Muscle of arm (tissue), 1 donor: ENCODE measurements at regions not wholly inside any gene's neighbourhood (a gene's known extent, or its start where the extent isn't known, plus 50 kb on each side); places are given as distances from the start of the nearest gene placed in this dataset.
"Not testable (repeated sequence)": the region's sequence is repeated elsewhere in the genome, so short reads cannot be mapped to it uniquely, and the experiment has no call there.

ENCODE experiments used
- DNase-seq: peaks from one replicate; pipeline ENCODE4 v3.0.0-alpha.2; 2013

DNA sequence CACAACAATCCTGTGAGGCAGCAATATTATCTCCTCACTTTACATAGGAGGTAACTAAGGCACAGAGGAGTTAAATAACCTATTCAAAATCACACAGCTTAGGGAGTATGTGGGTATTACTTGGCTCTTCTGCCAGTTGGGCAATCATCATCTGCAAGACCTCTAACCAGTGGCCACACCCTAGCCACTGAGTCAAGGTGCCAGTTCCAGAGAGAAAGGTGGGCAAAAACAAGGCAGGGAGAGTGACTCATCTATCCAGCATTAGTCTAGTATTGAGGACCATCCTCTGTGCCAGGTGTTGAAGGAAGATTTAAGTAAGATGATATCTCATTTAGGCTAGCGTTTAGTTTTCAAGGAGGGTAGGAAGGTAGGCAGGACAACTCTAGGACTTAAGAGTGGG, 113.9 kb upstream of the EOLA2 start:
- DNase-seq, result no peak

DNA sequence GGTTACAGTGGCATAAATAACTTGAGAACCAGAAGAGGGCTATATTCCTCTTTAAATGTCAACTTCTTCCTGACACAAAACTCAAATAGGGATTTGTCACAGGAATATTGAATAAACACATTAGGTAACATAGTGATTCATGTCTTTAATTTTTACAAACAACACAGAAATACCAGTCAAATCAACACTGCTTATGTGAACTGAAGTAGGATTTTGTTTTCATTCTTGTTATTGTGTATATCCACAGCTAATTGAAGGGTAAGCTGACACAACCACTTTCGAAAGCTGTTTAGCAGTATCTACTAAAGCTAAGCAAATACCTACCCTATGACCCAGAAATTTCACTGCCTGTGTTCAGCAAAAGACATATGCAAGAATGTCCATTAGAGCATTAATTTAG, 120.4 kb upstream of the EOLA2 start:
- no peak for DNase-seq

DNA sequence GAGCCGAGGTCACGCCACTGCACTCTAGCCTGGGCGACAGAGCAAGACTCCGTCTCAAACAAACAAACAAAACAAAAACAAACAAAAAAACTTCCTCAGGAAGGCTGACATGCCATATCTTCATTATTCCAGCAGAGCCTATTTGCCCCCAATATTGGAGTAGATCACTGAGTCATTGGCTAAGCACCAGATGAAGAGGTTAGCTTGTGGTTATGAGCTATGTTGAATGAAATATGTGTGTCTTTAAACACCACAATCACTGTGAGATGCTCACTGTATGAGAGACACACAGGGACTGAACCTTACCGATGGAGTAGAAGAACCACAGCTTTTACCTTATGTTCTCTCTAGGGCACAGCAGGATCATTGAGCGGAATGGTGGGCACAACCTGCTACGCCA, 122.1 kb upstream of the EOLA2 start:
- DNase-seq, result no peak

DNA sequence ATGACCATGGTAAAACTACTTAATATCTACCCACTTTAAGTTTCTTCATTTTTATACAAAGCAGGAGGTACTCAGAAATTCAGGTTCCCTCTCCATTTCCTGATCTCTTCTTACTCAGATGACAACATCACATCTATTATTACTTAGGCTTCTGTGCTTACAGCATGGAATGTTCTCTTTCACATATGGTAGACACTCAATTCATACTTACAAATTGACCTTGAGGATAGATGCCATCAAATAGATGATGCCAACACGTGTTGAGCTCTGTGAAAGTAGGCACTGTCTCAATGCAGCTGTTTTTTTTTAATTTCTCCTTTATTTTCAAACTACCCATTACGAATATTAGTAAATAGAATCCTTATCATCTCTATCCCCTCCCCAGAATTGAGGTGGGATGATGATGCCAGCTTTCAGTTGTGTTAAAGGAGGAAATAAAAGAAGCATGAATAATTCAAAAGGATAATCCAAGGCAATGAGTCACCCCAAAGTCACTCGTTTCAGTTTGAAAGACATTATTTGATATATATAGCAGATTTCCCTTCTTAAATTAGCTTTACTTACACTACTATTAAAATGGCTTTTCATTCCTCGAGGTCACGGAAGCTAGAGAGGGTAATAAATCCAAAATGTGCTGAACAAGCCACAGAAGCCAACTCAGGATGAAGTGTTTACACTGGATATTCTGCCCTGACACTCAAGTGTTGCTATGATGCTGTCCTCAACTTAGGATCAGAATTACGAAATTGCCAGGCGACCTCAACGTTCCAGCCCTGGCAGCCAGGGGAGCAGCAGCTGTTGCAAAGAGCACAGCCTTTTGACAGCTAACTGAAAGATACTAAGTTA, 124.2 kb upstream of the EOLA2 start:
- DNase-seq, result no peak

DNA sequence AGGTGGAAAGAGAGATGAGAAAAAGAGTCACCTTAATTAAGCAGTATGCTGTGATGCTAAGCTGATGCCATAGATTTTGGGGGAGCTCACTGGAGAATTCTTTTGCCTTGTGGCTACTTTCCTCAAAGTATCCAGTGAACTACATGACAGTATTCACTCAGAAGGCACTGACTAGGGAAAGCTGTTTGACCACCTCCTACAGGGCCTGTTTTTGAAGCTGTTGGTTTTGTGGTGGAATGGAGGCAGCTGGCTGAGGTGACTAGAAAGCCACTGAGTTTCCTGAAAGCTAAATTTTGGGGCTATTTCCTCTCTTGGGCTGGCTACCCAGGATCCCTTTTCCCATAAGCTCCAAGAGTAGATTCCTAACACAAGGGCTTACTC, 124.8 kb upstream of the EOLA2 start:
- DNase-seq, result no peak

DNA sequence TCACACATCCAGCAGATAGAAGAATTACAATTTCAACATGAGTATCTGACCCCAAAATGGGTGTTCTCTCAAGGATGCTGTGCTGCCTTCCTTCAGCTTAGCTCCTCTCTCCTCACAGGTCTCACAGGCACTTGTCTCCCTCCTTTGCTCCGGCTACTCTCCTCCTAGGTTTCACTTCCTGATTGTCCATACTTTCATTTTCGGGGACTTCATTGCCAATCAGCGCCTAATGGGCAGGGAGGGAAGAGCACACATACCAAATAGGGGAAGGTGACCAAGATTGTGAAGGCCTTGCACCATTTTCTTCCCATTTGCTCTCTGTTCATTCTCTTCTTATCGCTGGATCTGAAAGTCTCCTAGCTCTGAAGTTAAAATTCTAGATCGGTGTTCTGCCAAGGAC, 125.4 kb upstream of the EOLA2 start:
- no peak for DNase-seq

DNA sequence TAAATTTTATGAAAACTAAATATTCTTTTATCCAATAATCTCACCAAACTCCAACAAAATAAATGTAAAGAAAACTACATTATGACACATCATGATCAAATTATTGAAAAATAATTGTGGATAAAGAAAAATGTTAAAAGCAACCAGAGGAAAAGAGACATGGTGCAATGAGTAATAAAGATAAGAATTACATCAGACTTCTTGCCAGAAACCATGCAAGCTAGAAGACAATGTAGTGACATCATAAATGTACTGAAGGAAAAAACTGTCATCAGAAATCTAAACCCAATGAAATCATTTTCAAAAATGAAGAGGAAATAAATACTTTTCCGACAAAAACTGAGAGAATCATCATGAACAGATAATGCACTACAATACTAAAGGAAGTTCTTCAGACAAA, 135.9 kb upstream of the EOLA2 start:
- no peak for DNase-seq

DNA sequence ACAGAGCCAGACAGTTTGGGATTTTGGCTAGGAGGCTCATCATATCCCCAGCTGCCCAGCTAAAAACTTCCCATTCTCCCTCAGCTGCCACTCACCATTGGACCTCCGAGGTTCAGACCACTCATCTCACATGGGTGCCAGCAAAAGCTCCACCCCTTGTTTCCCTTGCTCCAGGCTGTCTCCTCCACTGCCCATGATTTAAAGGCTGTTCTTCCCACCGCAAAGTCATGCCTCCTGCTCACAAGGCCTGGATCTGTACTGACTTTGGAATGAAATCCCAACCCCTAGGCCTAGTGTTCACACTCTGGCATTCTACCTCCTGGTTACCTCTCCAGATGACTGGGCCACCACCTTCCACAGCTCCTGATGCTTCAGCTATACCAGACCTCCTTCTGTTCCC, 142.2 kb upstream of the EOLA2 start:
- DNase-seq, result no peak

DNA sequence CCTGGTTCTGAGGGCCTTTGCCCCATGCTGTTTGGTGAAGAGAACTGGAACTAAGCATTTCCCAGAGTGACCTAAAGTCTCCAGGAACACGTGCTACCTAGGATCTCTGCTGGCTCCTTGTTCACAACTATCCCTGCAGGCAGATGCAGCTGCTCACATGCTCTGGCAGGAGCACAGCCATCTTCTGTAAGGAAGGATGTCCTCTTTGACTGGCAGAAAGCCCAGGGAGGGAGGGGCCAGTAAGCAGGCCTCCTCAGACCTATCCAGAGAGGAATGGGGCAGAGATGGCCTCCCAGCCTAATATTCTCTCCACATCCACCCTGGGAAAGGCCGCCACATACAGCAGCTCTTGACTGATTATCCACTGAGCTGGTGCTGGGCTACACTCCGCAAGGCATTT, 142.8 kb upstream of the EOLA2 start:
- DNase-seq, result peak; percentile 27

DNA sequence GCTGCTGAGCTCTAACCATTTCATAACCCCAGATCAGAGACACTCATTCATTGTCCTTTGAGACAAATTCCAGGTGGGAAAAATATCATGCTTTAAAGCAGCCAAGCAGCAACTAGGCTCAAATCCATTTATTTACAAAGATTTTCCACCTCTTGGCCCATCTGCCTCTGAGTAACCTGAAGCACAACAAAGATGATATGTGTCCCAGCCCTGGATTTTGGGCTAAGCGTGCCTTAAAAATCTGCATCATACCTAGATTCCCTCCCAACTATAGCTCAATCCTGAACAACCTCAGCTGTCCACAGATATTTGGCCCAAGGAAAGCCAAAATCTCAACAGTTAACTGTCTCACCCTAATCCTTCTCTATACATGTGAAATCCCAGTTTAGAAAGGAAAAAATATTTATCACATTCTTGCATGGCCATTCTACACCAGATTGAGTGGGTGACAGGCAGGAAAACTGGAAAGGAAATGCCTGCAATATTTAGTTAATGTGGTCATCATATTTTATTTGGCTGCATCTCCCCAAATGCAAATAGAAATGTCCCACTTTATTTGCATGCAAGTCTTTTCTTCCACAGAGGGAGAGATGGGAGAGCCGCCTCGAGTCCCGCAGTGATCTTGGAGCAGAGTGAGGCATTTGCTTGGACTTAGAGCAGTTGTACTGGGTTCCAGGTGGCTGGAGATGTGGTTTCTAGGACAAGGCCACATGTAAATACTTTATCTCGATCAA, 146.4 kb upstream of the EOLA2 start:
- DNase-seq, result peak; percentile 38

DNA sequence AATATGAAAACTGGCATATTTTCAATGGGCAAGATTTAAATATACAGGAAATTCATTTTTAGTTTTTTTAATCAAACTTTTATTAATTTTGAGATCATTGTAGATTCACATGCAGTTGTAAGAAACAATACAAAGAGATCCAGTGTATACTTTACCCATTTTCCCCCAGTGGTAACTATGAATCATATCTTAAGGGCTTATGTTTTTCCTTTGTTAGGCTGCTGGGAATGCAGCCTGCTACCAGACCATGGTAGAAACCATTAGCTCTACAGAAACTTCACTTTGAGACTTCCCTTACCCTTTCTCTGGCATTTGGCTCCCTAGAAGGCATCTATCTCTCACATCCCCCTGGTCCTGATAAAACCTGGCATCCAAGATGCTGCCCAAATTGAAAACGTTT, 147.6 kb upstream of the EOLA2 start:
- no peak for DNase-seq

DNA sequence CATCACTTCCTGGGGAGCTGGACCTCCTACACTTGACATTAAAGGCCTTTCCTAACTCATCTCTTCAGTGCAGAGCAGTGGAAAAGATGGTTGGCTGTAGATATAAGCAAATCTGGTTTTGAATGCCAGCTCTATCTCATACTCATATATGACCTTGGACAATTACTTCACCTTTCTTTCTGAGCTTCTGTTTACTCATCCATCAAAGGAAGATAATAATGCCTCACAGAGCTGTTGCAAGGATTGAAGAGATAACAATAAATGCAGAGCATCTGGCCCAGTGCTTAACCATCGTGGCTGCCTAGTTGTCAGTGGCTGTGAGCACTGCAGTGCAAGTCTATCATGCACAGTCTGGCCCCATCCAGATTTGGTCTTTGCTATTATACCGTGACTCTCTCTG, 148.1 kb upstream of the EOLA2 start:
- no peak for DNase-seq

DNA sequence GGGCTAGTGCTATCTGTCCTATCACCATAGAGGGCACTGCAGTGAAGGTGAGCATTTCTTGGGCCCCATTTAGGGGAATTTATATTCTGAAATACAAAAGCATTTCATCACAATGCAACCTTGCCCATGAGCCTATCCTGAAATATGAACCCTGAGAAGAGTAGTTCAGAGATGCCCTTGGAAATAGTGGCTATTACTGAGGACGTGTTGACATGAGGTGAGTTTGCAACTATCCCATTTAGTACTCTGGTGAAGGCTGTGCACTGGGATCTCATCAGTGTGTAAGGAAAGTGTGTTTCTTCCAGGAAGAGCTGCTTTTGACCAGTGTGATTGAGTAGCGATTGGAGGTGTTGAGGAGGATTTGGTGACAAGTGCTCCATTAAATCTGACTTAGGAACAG, 149.3 kb upstream of the EOLA2 start:
- no peak for DNase-seq

DNA sequence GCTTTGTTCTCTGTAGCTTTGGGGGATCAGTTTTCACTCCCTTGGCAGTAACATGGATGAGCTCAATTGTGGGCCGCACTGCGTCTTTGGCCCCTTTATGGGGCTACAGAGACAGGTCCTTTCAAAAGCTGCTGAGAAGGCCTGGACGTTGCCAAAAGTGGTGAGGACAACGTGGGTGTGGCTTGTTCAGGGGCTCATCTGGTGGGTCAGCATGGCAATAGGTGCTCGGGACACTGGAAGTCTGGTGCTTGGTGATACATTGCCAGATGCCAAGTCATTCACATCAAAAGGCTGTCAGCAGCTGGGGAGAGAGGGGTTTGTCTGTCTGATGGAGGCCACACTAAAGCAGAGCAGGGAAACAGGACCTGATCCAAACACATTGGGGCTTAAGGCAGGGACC, 149.8 kb upstream of the EOLA2 start:
- no peak for DNase-seq

DNA sequence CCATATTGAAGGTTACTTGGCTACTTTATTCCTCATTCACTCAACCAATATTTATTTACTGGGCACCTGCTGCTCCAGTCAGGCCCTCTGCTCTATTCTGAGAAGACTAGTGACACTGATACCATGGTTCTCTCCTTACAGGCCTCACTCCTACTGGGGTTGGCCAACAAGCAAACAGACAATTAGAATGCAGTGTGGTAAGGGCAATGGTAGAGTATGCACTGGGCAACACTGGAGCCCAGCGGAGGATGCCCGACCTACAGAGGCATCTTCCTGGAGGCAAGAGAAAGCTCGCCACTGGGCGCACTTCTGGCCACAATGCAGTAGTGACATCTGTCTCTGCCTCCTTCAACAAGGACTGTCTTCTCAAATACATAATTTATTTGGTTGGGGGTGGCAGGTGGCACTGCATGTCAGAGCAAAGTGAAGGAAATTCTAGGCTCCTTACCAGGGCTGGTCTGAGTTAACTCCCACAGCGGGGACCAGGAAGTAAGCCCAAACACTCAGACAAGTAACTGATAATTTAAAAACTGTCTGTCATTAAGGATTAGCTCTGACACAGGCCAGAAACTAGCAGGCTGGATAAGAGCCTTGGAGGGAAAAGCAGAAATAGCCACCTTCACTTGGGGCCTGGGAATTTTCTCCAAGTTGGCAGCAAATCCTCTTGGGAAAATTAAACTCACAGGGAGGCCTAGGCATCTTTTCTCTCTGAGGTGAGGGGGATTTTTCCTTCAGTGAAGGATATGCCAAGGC, 150.7 kb upstream of the EOLA2 start:
- no peak for DNase-seq

DNA sequence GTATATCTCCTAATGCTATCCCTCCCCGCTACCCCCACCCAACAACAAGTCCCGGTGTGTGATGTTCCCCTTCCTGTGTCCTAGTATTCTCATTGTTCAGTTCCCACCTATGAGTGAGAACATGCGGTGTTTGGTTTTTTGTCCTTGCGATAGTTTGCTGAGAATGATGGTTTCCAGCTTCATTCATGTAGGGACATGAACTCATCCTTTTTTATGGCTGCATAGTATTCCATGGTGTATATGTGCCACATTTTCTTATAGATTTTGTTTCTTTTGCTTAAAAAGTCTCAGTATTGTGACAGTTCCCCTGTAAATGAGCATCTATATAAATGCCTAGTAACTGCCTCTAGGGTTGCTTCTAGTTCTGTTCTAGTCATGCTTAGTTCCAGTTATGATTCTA, 153.0 kb upstream of the EOLA2 start:
- not testable (repeated sequence) for DNase-seq

DNA sequence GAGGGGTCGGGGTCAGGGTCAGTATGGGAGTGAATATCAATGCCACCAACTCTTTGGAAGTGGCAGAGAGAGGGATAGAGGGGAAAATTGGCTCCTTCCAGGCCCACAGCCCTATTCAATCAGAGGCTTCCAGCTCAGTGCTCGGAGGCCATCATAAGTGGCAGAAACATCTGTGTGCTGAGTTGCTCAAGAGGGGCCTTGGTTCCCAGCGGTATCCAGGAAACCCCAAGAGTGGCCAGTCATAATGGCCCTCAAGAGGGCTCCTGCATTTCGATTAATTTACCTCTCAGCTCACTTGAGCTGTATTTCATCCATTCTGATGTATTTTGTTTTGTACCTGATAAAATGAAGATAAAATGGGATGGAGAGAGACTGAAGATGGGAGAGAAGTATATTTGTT, 154.3 kb upstream of the EOLA2 start:
- DNase-seq, result no peak

DNA sequence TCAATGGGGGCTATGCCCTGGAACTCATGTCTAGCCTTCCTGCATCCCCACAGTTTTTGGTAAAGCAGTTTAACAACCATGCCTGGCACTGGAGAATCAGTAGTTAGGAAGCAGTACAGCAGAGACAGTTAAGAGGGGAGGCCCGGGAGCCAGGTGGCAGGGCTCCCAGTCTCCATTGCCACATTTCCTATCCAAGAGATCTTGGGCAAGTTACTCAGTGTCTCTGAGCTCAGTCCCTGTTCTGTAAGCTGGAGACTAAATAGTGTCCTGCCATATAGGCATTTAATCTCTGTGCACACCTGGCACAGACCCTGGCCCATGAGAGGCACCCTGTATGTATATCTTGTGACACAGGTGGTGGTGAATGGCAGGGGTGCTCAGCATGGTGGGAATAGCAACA, 156.1 kb upstream of the EOLA2 start:
- DNase-seq, result no peak

DNA sequence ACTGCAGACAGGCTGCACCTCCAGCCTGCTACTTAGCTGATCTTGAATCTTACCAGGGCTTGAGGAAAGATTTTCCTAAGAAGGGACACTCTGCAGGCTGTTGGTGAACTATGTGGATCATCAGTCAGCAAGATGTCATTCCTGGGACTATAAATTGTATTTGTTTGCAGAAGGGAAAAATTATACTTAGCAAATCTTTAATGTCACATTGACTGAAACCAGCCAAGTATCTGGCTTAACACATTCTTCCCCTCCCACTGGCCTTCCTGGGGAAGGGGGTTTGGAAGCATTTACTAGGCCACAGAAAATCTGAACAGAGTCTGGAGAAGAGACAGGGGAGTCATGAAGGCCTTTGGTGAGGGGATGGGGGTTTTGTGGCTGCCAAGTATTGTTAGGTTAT, 156.7 kb upstream of the EOLA2 start:
- no peak for DNase-seq

DNA sequence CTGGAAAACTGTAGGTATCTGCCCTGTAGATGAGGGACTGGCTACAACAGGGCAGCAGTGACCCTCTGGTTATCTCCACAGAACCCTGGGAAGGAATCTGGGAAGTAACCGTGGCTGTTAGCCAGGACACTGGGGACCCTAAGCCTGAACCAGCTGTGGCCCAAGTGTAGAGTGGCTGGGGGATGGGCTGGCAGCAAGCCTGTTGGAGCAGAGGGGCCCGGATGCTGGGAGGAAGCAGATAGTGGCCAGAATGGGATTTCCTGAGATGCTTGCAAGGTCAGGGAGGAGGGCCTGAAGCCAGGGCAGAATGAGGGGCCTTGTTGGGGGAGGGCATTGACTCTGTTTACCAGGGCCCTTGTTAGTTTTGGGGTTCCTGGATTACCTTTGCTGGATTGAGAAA, 161.0 kb upstream of the EOLA2 start:
- no peak for DNase-seq

DNA sequence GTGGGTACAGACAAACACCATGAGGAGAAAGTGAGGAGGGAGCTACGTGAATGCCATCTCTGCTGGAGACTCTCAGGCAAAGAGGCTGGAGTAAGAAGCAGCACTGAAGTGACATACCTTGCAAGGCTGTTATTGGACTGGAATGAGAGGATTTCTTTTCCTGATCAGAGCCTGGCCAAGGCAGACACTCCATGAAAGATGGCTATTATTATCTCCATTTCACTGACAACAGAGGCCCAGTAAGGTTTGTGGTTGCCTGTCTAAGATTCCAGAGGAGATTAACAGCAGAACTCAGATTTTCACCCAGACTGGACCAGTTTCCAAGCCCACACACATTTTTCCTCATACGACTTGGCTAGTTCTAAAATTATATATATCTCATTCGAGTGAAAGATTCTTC, 162.0 kb upstream of the EOLA2 start:
- DNase-seq, result no peak

DNA sequence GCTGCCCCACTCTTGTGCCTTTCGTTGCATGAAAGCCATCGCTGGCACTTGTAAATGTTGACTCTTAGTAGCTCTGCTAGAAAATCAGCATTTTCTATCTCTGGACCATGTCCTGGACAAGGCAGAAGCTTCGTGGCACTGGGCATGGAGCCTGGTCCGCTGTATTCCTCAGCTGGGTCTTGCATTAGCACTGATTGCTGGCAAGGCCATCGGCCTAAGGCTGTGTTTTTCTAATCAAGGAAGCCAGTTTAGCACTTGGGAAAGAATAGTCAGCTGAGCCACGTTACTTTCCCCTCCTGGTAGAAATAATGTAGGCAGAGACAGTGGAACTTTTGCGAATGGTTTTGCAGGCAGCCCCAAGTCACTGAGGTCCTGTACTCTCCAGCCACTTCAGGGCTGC, 180.2 kb upstream of the EOLA2 start:
- peak; percentile 42 for DNase-seq

DNA sequence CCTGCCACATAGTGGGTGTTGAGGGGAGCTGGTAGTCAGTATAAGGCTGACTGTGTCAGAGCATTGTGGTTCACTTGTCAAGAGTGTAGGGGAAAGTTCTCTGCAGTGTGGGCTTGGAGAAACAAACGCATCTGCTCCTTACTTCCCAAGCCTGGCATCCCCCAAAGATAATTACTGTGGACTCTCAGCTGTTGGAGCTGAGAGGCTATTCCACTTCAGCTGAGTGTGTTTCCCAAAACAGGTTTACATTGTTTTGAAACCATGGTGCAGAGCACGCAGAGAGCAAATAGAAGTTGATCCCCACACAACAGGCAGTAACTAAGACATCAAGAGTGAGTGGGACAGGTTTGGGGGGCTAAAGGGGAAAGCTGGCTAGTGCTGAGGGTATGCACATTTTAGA, 181.0 kb upstream of the EOLA2 start:
- DNase-seq, result peak; percentile 27
